NT2/D1 (cell line): ENCODE measurements at regions not wholly inside any gene's neighbourhood (a gene's known extent, or its start where the extent isn't known, plus 50 kb on each side); places are given as distances from the start of the nearest gene placed in this dataset.

Experiments used
- SUZ12 ChIP-seq: IDR thresholded peaks from 2 replicates; pipeline ENCODE4 v1.6.1; 2011; ENCODE audit not compliant: insufficient read length, insufficient read depth; ENCODE audit errors: extremely low read depth
- YY1 ChIP-seq: IDR thresholded peaks from 2 replicates; pipeline ENCODE4 v1.6.1; 2011; ENCODE audit not compliant: insufficient read length, insufficient read depth
- ZNF274 ChIP-seq: IDR thresholded peaks from 2 replicates; pipeline ENCODE4 v1.6.1; 2011; ENCODE audit warnings: mild to moderate bottlenecking, low read depth, low read length

GRCh38 chr6:14696367-14696766, 549.5 kb upstream of the JARID2 start:
- TF ChIP-seq SUZ12 = no peak
- no peak for TF ChIP-seq ZNF274
- no peak for TF ChIP-seq YY1
